Mesenchymal stem cell (in vitro differentiated cells and primary cell): ENCODE measurements at regions not wholly inside any gene's neighbourhood (a gene's known extent, or its start where the extent isn't known, plus 50 kb on each side); places are given as distances from the start of the nearest gene placed in this dataset.
"Not testable (repeated sequence)": the region's sequence is repeated elsewhere in the genome, so short reads cannot be mapped to it uniquely, and the experiment has no call there.

Source experiments
- DNase-seq: peaks from one replicate; pipeline ENCODE4 v3.0.0-alpha.2; 2013
- H2AFZ ChIP-seq: one replicate; pipeline ENCODE4 v1.6.1; 2013; ENCODE audit warnings: low read depth, mild to moderate bottlenecking, control low read depth, inconsistent platforms, low read length, moderate library complexity
- H2AK5ac ChIP-seq: 2 replicates; pipeline ENCODE4 v1.6.1; 2013; ENCODE audit warnings: low read length, moderate library complexity, mild to moderate bottlenecking, inconsistent platforms; ENCODE audit not compliant: severe bottlenecking
- H2BK120ac ChIP-seq: one replicate; pipeline ENCODE4 v1.6.1; 2013; ENCODE audit warnings: low read depth, mild to moderate bottlenecking, inconsistent platforms, low read length, moderate library complexity
- H2BK12ac ChIP-seq, 2 experiments: one replicate each; pipeline ENCODE4 v1.6.1; 2013; ENCODE audit warnings: inconsistent platforms in 2 of 2, low read length in 2 of 2, mild to moderate bottlenecking in 2 of 2, moderate library complexity in 2 of 2, control low read depth in 1 of 2
- H2BK15ac ChIP-seq: one replicate; pipeline ENCODE4 v1.6.1; 2013; ENCODE audit warnings: mild to moderate bottlenecking, low read depth, inconsistent platforms; ENCODE audit not compliant: poor library complexity, severe bottlenecking
- H2BK5ac ChIP-seq: 2 replicates; pipeline ENCODE4 v1.6.1; 2013; ENCODE audit warnings: low read depth, mild to moderate bottlenecking, low read length, control low read depth, inconsistent platforms; ENCODE audit not compliant: poor library complexity, severe bottlenecking
- H3K14ac ChIP-seq, 2 experiments: one replicate each; pipeline ENCODE4 v1.6.1; 2013; ENCODE audit warnings: inconsistent platforms in 2 of 2, low read length in 2 of 2, control low read depth in 1 of 2, mild to moderate bottlenecking in 1 of 2, moderate library complexity in 1 of 2
- H3K18ac ChIP-seq, 2 experiments: one replicate each; pipeline ENCODE4 v1.6.1; 2013; ENCODE audit warnings: inconsistent platforms in 2 of 2, low read length in 2 of 2, control low read depth in 1 of 2, low read depth in 1 of 2, mild to moderate bottlenecking in 1 of 2
- H3K23ac ChIP-seq, 2 experiments: one replicate each; pipeline ENCODE4 v1.6.1; 2013; ENCODE audit warnings: inconsistent platforms in 2 of 2, low read length in 2 of 2, mild to moderate bottlenecking in 2 of 2, moderate library complexity in 2 of 2, control low read depth in 1 of 2
- H3K27ac ChIP-seq: 2 replicates; pipeline ENCODE4 v1.5.1; 2013; ENCODE audit warnings: mild to moderate bottlenecking, moderate library complexity, low read length, control low read depth, inconsistent platforms; ENCODE audit not compliant: poor library complexity, severe bottlenecking
- H3K27me3 ChIP-seq, 2 experiments: 2 replicates each; pipeline versions ENCODE4 v1.6.1 to v1.7.0; 2013; ENCODE audit warnings: low read length in 2 of 2, mild to moderate bottlenecking in 2 of 2, moderate library complexity in 2 of 2, control low read depth in 1 of 2, inconsistent platforms in 1 of 2; ENCODE audit not compliant: control insufficient read depth in 1 of 2, insufficient read depth in 1 of 2
- H3K36me3 ChIP-seq, 2 experiments: 2 replicates each; pipeline versions ENCODE4 v1.6.1 to v1.7.0; 2013; ENCODE audit warnings: low read length in 2 of 2, control low read depth in 1 of 2, inconsistent platforms in 1 of 2, low read depth in 1 of 2, mild to moderate bottlenecking in 1 of 2; ENCODE audit not compliant: insufficient read depth in 2 of 2, control insufficient read depth in 1 of 2
- H3K4ac ChIP-seq, 2 experiments: one replicate each; pipeline ENCODE4 v1.6.1; 2013; ENCODE audit warnings: inconsistent platforms in 2 of 2, low read length in 2 of 2, mild to moderate bottlenecking in 2 of 2, moderate library complexity in 2 of 2, control low read depth in 1 of 2, low read depth in 1 of 2
- H3K4me1 ChIP-seq: 2 replicates; pipeline ENCODE4 v1.6.1; 2013; ENCODE audit warnings: low read depth, low read length, control low read depth; ENCODE audit not compliant: control insufficient read depth, insufficient read depth
- H3K4me2 ChIP-seq: 2 replicates; pipeline ENCODE4 v1.6.1; 2013; ENCODE audit warnings: low read length, mild to moderate bottlenecking, inconsistent platforms; ENCODE audit not compliant: poor library complexity, severe bottlenecking
- H3K4me3 ChIP-seq, 2 experiments: 2 replicates each; pipeline versions ENCODE4 v1.5.1 to v1.7.0; 2013; ENCODE audit warnings: low read length in 2 of 2, mild to moderate bottlenecking in 2 of 2, control low read depth in 1 of 2, low read depth in 1 of 2; ENCODE audit not compliant: insufficient read depth in 1 of 2
- H3K79me1 ChIP-seq: replicated peaks from 2 replicates; pipeline ENCODE4 v1.6.1; 2013; ENCODE audit warnings: mild to moderate bottlenecking, control low read depth, low read length, inconsistent platforms; ENCODE audit not compliant: poor library complexity, severe bottlenecking
- H3K9ac ChIP-seq: 2 replicates; pipeline ENCODE4 v1.7.0; 2013; ENCODE audit warnings: mild to moderate bottlenecking, low read length, moderate library complexity
- H3K9me3 ChIP-seq: 2 replicates; pipeline ENCODE4 v1.7.0; 2013; ENCODE audit warnings: mild to moderate bottlenecking, low read length; ENCODE audit not compliant: control insufficient read depth
- H4K8ac ChIP-seq: one replicate; pipeline ENCODE4 v1.6.1; 2013; ENCODE audit warnings: inconsistent platforms, mild to moderate bottlenecking, low read length, moderate library complexity
- H4K91ac ChIP-seq: one replicate; pipeline ENCODE4 v1.6.1; 2013; ENCODE audit warnings: mild to moderate bottlenecking, low read length, inconsistent platforms
- WGBS: methylation state at CpG from one replicate; pipeline ENCODE4 v1.1.7; 2013; ENCODE audit warnings: mixed read lengths; 5-methylcytosine and 5-hydroxymethylcytosine counted together

DNA sequence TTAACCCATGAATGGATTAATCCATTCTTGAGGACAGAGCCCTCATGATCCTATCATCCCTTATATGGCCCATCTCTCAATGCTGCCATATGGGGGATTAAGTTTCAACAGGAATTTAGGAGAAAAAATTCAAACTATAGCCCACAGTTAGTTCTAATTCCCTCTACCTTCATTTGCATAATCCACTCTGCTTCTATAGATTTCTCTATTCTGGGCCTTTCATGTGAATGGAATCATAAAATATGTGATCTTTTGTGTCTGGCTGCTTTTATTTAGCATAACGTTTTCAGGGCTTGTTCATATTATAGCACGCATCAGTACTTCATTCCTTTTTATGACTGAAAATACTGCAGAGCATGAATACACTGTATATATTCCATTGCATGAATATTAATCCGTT lies 55.4 kb downstream of the CTSL start:
- Histone ChIP-seq H2BK120ac (no peak overlapping the region), H3K4ac (no peak overlapping the region), H3K14ac (no peak overlapping the region), H3K9me3 (no peaks in the 10 kb centered on the region), H3K79me1 (no peaks in the 10 kb centered on the region), H4K91ac (no peak overlapping the region), H2BK5ac (no peak overlapping the region), H3K9ac (no peak overlapping the region), H3K27ac (no peak overlapping the region), H2BK15ac (no peak overlapping the region), H2BK12ac (no peak overlapping the region), H3K36me3 (no peaks in the 10 kb centered on the region), H3K27me3 (no peaks in the 10 kb centered on the region), H3K23ac (no peak overlapping the region), H2AFZ (no peak overlapping the region), H3K18ac (no peak overlapping the region), H3K4me1 (no peaks in the 10 kb centered on the region), H3K4me2 (no peak overlapping the region), H3K4me3 (no peak overlapping the region), H4K8ac (no peak overlapping the region), H2AK5ac (no peak overlapping the region)
- WGBS, result no CpG with 5 or more reads among the region's 3 CpGs
- no peak for DNase-seq

DNA sequence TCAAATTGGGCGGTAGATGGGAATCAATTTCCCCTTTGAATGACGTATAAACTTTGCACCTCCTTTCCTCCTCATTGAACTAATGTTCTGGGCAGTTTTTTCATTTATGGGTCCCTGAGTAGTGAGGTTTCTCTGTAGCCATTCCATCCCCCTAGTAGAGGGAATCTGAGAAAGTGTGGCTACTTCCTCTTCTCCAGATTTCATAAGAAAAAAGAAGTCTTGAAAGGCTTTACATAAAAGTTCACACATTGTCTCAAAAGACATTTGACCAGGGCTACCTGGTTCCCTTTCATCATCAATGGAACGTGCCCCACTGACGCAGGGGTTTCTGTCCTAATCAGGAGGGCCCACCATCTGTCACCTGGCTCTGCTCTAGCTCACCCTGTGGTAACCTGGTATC lies 57.3 kb downstream of the CTSL start:
- no peak overlapping the region for H2BK5ac ChIP-seq
- no peak overlapping the region for H2BK15ac ChIP-seq
- no peak overlapping the region for H3K27ac ChIP-seq
- H2AFZ ChIP-seq, result no peak overlapping the region
- no peak overlapping the region for H2BK120ac ChIP-seq
- no peaks in the 10 kb centered on the region for H3K27me3 ChIP-seq
- H3K18ac ChIP-seq, result no peak overlapping the region
- 90% methylated on average over 2 of the region's 4 CpGs for WGBS
- no peak overlapping the region for H4K91ac ChIP-seq
- H3K9me3 ChIP-seq, result no peaks in the 10 kb centered on the region
- H2BK12ac ChIP-seq, result no peak overlapping the region
- no peak overlapping the region for H2AK5ac ChIP-seq
- no peak overlapping the region for H4K8ac ChIP-seq
- H3K4me2 ChIP-seq, result no peak overlapping the region
- no peaks in the 10 kb centered on the region for H3K4me1 ChIP-seq
- H3K14ac ChIP-seq, result no peak overlapping the region
- H3K36me3 ChIP-seq, result no peaks in the 10 kb centered on the region
- no peak for DNase-seq
- no peak overlapping the region for H3K9ac ChIP-seq
- H3K23ac ChIP-seq, result no peak overlapping the region
- no peaks in the 10 kb centered on the region for H3K79me1 ChIP-seq
- H3K4me3 ChIP-seq, result no peak overlapping the region
- no peak overlapping the region for H3K4ac ChIP-seq

DNA sequence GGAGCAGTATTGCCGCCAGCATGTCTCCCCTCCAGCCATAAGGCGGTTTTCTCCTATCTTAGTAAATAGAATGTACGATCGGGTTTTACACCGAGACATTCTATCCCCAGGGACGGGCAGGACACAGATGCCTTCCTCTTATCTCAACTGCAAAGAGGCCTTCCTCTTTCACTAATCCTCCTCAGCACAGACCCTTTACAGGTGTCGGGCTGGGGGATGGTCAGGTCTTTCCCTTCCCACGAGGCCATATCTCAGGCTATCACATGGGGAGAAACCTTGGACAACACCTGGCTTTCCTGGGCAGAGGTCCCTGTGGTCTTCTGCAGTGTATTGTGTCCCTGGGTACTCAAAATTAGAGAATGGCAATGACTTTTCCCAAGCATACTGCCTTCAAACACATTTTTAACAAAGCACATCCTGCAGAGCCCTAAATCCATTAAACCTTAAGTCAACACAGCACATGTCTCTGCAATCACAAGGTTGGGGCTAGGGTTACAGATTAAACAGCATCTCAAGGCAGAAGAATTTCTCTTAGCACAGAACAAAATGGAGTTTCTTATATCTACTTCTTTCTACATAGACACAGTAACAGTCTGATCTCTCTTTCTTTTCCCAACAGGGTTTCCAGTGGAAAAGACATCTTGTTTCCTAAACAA lies 59.5 kb downstream of the CTSL start:
- not testable (repeated sequence) for H3K27me3 ChIP-seq, H3K36me3 ChIP-seq, H3K9me3 ChIP-seq, H3K14ac ChIP-seq, H2BK15ac ChIP-seq, H3K18ac ChIP-seq, H3K79me1 ChIP-seq, H3K23ac ChIP-seq, H2AFZ ChIP-seq, H3K4me2 ChIP-seq, H2AK5ac ChIP-seq, H3K4ac ChIP-seq, H3K4me3 ChIP-seq, H2BK120ac ChIP-seq, H2BK5ac ChIP-seq, H4K8ac ChIP-seq, H3K9ac ChIP-seq, H3K4me1 ChIP-seq, H4K91ac ChIP-seq, DNase-seq, H2BK12ac ChIP-seq, H3K27ac ChIP-seq
- 36% methylated on average over 6 of the region's 8 CpGs for WGBS

DNA sequence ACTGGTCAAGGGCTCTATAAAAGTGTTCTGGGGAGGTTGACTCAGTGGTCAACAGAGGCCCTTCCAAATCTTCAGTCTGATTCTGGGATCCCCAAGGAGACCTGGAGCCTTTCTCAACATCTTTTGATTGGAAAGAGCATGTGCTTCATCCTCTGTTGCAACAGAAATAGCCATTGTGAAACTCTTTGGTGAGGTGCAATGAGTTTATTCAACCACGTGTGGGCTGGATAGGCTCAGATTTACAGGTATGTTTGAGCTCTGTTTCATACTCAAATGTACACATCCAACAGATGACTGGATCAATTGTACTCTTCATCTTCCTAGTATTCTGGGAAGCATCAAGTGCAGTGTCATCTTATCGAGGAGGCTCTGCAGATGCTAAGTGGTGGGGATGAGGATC lies 60.5 kb downstream of the CTSL start:
- DNase-seq, result no peak
- no peak overlapping the region for H3K18ac ChIP-seq
- H2BK5ac ChIP-seq, result no peak overlapping the region
- H3K4me3 ChIP-seq, result no peak overlapping the region
- WGBS, result 100% methylated on average over 1 of the region's 2 CpGs
- no peak overlapping the region for H4K91ac ChIP-seq
- no peaks in the 10 kb centered on the region for H3K27me3 ChIP-seq
- no peaks in the 10 kb centered on the region for H3K36me3 ChIP-seq
- no peak overlapping the region for H3K23ac ChIP-seq
- no peak overlapping the region for H4K8ac ChIP-seq
- H3K4me2 ChIP-seq, result no peak overlapping the region
- H3K9me3 ChIP-seq, result no peaks in the 10 kb centered on the region
- no peak overlapping the region for H2AFZ ChIP-seq
- H3K79me1 ChIP-seq, result no peaks in the 10 kb centered on the region
- no peaks in the 10 kb centered on the region for H3K4me1 ChIP-seq
- H2BK120ac ChIP-seq, result no peak overlapping the region
- H3K14ac ChIP-seq, result no peak overlapping the region
- no peak overlapping the region for H2BK12ac ChIP-seq
- H3K9ac ChIP-seq, result no peak overlapping the region
- no peak overlapping the region for H2BK15ac ChIP-seq
- no peak overlapping the region for H3K4ac ChIP-seq
- no peak overlapping the region for H3K27ac ChIP-seq
- peak overlapping the region; percentile 23 for H2AK5ac ChIP-seq
